ENCODE measurements at regions not wholly inside any gene's neighbourhood (a gene's known extent, or its start where the extent isn't known, plus 50 kb on each side); places are given as distances from the start of the nearest gene placed in this dataset.

GRCh38 chr12:24229031-24229700 lies 279.7 kb upstream of the SOX5 start:
- H3K36me3 Mint-ChIP-seq (ENCODE audit: low read depth, unreplicated experiment) = no peaks in the 10 kb centered on the region
- TF ChIP-seq CTCF (IDR thresholded peaks at IDR 0.05; ENCODE audit: unreplicated experiment) = no peak
- no peak overlapping the region for H3K4me3 Mint-ChIP-seq (ENCODE audit: unreplicated experiment)
- no peaks in the 10 kb centered on the region for H3K27me3 Mint-ChIP-seq (ENCODE audit: unreplicated experiment)
- H3K9me3 Mint-ChIP-seq (ENCODE audit: unreplicated experiment) = no peaks in the 10 kb centered on the region
- no peak for DNase-seq (ENCODE audit: low spot score)
- H3K4me1 Mint-ChIP-seq (ENCODE audit: unreplicated experiment) = peaks cover 37% of the 10 kb centered on the region
- H3K27ac Mint-ChIP-seq (ENCODE audit: unreplicated experiment) = no peak overlapping the region

- TF ChIP-seq CTCF (IDR thresholded peaks at IDR 0.05; ENCODE audit: unreplicated experiment) = no peak
- no peaks in the 10 kb centered on the region for H3K27me3 Mint-ChIP-seq (ENCODE audit: unreplicated experiment)
- H3K9me3 Mint-ChIP-seq (ENCODE audit: unreplicated experiment) = no peaks in the 10 kb centered on the region
- no peak for DNase-seq (ENCODE audit: low spot score)
- no peaks in the 10 kb centered on the region for H3K36me3 Mint-ChIP-seq (ENCODE audit: low read depth, unreplicated experiment)
- no peak overlapping the region for H3K27ac Mint-ChIP-seq (ENCODE audit: unreplicated experiment)
- H3K4me3 Mint-ChIP-seq (ENCODE audit: unreplicated experiment) = no peak overlapping the region
- peaks cover 37% of the 10 kb centered on the region for H3K4me1 Mint-ChIP-seq (ENCODE audit: unreplicated experiment)
Measured at GRCh38 chr12:24228371-24228770, 278.9 kb upstream of the SOX5 start.

- Mint-ChIP-seq H3K4me1 (ENCODE audit: unreplicated experiment) (peaks cover 37% of the 10 kb centered on the region), H3K27me3 (ENCODE audit: unreplicated experiment) (no peaks in the 10 kb centered on the region), H3K4me3 (ENCODE audit: unreplicated experiment) (no peak overlapping the region), H3K27ac (ENCODE audit: unreplicated experiment) (peak overlapping the region; percentile 57), H3K36me3 (ENCODE audit: low read depth, unreplicated experiment) (no peaks in the 10 kb centered on the region), H3K9me3 (ENCODE audit: unreplicated experiment) (no peaks in the 10 kb centered on the region)
- TF ChIP-seq CTCF (IDR thresholded peaks at IDR 0.05; ENCODE audit: unreplicated experiment) = no peak
- DNase-seq (ENCODE audit: low spot score) = no peak
Measured at GRCh38 chr12:24227551-24227950, 278.1 kb upstream of the SOX5 start.

DNA sequence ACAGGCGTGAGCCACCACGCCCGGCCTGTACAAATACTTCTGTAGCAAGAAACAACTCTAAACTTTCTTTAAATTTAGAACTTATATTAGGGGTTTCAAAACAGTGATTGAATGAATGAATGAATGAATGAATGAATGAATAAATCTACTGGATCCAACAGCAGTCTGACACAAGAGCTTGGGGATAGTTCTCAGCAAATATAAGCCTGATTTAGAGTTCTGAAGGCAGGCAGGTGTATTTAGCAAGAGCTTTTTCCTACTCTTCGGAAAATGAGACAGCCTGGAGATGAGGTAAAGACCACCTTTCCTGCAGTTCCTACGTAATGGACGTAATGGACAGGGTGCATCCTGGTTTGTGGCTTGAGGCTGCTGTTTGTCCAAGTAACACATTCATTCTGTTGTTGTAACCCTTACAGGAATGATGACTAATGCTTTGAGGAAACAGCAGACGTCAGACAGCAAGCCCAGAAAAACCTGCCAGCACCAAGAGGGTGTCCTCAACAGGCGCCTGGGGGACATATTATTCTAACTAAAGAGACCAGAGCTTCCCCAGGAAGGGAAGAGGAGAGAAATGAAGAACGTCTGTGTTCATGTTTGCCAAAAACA lies 277.4 kb upstream of the SOX5 start:
- Mint-ChIP-seq H3K27ac (ENCODE audit: unreplicated experiment) (no peak overlapping the region), H3K9me3 (ENCODE audit: unreplicated experiment) (no peaks in the 10 kb centered on the region)

More for the DNA sequence above, 277.4 kb upstream of the SOX5 start:
- Mint-ChIP-seq H3K4me1 (ENCODE audit: unreplicated experiment) (peaks cover 37% of the 10 kb centered on the region), H3K4me3 (ENCODE audit: unreplicated experiment) (no peak overlapping the region), H3K27me3 (ENCODE audit: unreplicated experiment) (peaks cover 2% of the 10 kb centered on the region), H3K36me3 (ENCODE audit: low read depth, unreplicated experiment) (no peaks in the 10 kb centered on the region)
- DNase-seq (ENCODE audit: low spot score) = no peak
- no peak for TF ChIP-seq CTCF (IDR thresholded peaks at IDR 0.05; ENCODE audit: unreplicated experiment)

All from endothelial cell (in vitro differentiated cells).